ENCODE measurements at regions not wholly inside any gene's neighbourhood (a gene's known extent, or its start where the extent isn't known, plus 50 kb on each side); places are given as distances from the start of the nearest gene placed in this dataset.
A peak's percentile ranks its signal among the peaks of the same experiment; 100 is the strongest.

DNA sequence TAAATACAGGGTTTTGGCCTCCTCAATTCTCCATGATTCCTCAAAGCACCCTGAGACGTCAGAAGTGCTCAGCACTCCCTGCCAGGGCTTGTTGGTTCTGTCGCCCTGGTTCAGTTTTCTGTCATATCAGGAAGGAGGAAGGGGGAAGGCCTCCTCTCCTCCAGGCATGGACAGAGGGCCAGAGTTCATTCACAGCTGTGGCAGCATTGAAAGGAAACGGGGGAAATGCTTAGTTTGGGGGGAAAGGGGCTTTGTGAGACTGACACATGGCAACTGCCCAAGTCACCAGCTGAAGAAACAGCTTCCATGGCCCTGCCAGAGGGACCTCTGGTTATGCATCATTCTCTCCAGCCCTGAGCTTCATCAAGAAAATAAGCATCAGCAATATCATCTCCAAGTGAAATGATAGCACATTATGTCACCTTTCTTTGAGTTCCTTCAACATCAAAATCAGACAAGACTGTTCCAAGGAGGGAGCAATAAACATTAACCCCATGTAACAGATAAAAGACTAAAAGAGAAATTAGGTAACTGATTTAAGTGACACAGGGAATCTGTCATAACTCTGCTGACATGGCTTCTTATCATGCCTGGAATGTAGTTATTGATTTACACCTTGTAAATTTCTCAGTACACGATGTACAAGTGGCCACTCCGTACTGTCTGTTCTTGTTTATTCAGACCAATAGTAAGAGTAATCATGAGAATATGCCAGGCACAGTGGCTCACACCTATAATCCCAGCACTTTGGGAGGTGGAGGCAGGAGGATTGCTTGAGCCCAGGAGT is 103.2 kb upstream of the SLC25A33 start (continued):
- TF ChIP-seq, protein P1, sequence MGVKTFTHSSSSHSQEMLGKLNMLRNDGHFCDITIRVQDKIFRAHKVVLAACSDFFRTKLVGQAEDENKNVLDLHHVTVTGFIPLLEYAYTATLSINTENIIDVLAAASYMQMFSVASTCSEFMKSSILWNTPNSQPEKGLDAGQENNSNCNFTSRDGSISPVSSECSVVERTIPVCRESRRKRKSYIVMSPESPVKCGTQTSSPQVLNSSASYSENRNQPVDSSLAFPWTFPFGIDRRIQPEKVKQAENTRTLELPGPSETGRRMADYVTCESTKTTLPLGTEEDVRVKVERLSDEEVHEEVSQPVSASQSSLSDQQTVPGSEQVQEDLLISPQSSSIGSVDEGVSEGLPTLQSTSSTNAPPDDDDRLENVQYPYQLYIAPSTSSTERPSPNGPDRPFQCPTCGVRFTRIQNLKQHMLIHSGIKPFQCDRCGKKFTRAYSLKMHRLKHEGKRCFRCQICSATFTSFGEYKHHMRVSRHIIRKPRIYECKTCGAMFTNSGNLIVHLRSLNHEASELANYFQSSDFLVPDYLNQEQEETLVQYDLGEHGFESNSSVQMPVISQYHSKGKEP (CRISPR knock-in tag; IDR thresholded peaks at IDR 0.05), result no peak
- peak; percentile 57; the same call in 1 of the 2 replicates for TF ChIP-seq JUND (CRISPR knock-in tag; IDR thresholded peaks at IDR 0.05)
- peak; percentile 71; the same call in 1 of the 2 replicates for TF ChIP-seq FOXJ3 (CRISPR knock-in tag; IDR thresholded peaks at IDR 0.05; ENCODE audit: borderline replicate concordance)
- TF ChIP-seq RARA (CRISPR knock-in tag; IDR thresholded peaks at IDR 0.05), result peak; percentile 60
- TF ChIP-seq MED13 (CRISPR knock-in tag; IDR thresholded peaks at IDR 0.05), result 0 out of 2 replicates have a peak, but pooled peaks have one; percentile 33
- TF ChIP-seq FOXK1 (CRISPR knock-in tag; IDR thresholded peaks at IDR 0.05; ENCODE audit: borderline replicate concordance, low read depth), result 0 out of 2 replicates have a peak, but pooled peaks have one; percentile 26
- no peak for TF ChIP-seq SOX13 (IDR thresholded peaks at IDR 0.05)
- TF ChIP-seq SOX13 (CRISPR knock-in tag; conservative IDR thresholded peaks at IDR 0.05 in 1 of 2, IDR thresholded peaks at IDR 0.05 in 1 of 2), result peak in 1 of 2 experiments; percentile 55; a peak in 1 of 4 replicates
- TF ChIP-seq MEIS2 (CRISPR knock-in tag; IDR thresholded peaks at IDR 0.05), result 0 out of 2 replicates have a peak, but pooled peaks have one; percentile 39
- TF ChIP-seq, protein P2, sequence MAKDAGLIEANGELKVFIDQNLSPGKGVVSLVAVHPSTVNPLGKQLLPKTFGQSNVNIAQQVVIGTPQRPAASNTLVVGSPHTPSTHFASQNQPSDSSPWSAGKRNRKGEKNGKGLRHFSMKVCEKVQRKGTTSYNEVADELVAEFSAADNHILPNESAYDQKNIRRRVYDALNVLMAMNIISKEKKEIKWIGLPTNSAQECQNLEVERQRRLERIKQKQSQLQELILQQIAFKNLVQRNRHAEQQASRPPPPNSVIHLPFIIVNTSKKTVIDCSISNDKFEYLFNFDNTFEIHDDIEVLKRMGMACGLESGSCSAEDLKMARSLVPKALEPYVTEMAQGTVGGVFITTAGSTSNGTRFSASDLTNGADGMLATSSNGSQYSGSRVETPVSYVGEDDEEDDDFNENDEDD (CRISPR knock-in tag; IDR thresholded peaks at IDR 0.05; ENCODE audit: borderline replicate concordance), result peak; percentile 25; the same call in 1 of the 2 replicates
- TF ChIP-seq CHD4 (IDR thresholded peaks at IDR 0.05; ENCODE audit: borderline replicate concordance, low read length), result peak; percentile 4; the same call in 1 of the 2 replicates
- TF ChIP-seq, protein P3, sequence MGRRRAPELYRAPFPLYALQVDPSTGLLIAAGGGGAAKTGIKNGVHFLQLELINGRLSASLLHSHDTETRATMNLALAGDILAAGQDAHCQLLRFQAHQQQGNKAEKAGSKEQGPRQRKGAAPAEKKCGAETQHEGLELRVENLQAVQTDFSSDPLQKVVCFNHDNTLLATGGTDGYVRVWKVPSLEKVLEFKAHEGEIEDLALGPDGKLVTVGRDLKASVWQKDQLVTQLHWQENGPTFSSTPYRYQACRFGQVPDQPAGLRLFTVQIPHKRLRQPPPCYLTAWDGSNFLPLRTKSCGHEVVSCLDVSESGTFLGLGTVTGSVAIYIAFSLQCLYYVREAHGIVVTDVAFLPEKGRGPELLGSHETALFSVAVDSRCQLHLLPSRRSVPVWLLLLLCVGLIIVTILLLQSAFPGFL (CRISPR knock-in tag; IDR thresholded peaks at IDR 0.05), result no peak
- TF ChIP-seq NCOA2 (CRISPR knock-in tag; IDR thresholded peaks at IDR 0.05), result peak; percentile 56
- no peak; the same call in 1 of the 2 replicates for TF ChIP-seq KMT2B (CRISPR knock-in tag; IDR thresholded peaks at IDR 0.05)
- TF ChIP-seq ZNF230 (CRISPR knock-in tag; IDR thresholded peaks at IDR 0.05), result no peak
- TF ChIP-seq CREB1 (IDR thresholded peaks at IDR 0.05), result peak; percentile 4; the same call in 1 of the 2 replicates
- peak; percentile 45; the same call in 1 of the 2 replicates for TF ChIP-seq CREB1 (CRISPR knock-in tag; IDR thresholded peaks at IDR 0.05)
- TF ChIP-seq ZNF501 (CRISPR knock-in tag; IDR thresholded peaks at IDR 0.05), result 0 out of 2 replicates have a peak, but pooled peaks have one; percentile 2
- TF ChIP-seq HOXA3 (CRISPR knock-in tag; IDR thresholded peaks at IDR 0.05), result peak; percentile 21; the same call in 1 of the 2 replicates
- no peak for TF ChIP-seq PHF5A (CRISPR knock-in tag; IDR thresholded peaks at IDR 0.05; ENCODE audit: low read depth, unreplicated experiment)
- TF ChIP-seq, protein P4, sequence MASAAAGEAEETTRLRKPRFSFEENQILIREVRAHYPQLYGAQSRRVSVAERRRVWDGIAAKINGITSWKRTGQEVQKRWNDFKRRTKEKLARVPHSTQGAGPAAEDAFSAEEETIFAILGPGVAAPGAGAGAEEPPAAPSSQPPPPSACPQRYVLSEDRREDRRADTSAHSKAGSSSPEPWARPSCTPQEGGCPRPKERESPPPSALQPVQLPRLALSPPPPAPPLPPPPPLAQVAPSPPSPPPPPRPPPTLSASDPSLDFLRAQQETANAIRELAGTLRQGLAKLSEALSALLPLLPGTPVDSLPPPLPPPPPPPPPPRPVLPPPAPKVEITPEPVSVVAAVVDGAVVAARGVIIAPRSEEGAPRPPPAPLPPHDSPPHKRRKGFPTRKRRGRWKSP (CRISPR knock-in tag; IDR thresholded peaks at IDR 0.05), result 0 out of 2 replicates have a peak, but pooled peaks have one; percentile 20
- TF ChIP-seq ZKSCAN8 (CRISPR knock-in tag; IDR thresholded peaks at IDR 0.05; ENCODE audit: borderline replicate concordance), result peak; percentile 63; the same call in 1 of the 2 replicates
- TF ChIP-seq ISL2 (CRISPR knock-in tag; IDR thresholded peaks at IDR 0.05), result 0 out of 2 replicates have a peak, but pooled peaks have one; percentile 35
